ENCODE measurements at regions not wholly inside any gene's neighbourhood (a gene's known extent, or its start where the extent isn't known, plus 50 kb on each side); places are given as distances from the start of the nearest gene placed in this dataset.
A peak's percentile ranks its signal among the peaks of the same experiment; 100 is the strongest.

DNA sequence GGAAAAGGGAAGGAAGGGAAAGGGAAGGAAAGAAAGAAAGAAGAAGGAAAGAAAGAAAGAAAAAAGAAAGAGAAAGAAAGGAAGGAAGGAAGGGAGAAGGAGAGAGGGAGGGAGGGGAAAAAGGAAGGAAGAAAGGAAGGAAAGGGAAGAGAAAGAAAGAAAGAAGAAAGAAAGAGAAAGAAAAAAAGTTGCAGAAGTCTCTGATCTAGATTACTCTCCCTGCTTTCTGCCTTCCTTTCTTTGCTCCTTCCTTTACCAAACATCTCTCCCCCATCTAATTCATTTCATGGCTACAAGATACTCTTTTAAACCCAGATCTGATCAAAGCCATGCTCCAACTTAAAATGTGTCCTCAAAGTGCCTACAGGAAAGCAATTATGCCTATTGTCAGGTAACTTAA is 148.6 kb downstream of the KIT start:
- no peaks in the 10 kb centered on the region for H3K4me1 Mint-ChIP-seq
- H3K9me3 ChIP-seq (ENCODE audit: control insufficient read depth, low read length, poor library complexity, severe bottlenecking) = peaks cover 3% of the 10 kb centered on the region
- H3K27me3 Mint-ChIP-seq = no peaks in the 10 kb centered on the region
- DNase-seq (no peak), ATAC-seq (no peak)
- H3K4me3 Mint-ChIP-seq = no peak overlapping the region
- H3K36me3 Mint-ChIP-seq (ENCODE audit: low read depth) = peaks cover 2% of the 10 kb centered on the region
- no peak overlapping the region for H3K27ac Mint-ChIP-seq

DNA sequence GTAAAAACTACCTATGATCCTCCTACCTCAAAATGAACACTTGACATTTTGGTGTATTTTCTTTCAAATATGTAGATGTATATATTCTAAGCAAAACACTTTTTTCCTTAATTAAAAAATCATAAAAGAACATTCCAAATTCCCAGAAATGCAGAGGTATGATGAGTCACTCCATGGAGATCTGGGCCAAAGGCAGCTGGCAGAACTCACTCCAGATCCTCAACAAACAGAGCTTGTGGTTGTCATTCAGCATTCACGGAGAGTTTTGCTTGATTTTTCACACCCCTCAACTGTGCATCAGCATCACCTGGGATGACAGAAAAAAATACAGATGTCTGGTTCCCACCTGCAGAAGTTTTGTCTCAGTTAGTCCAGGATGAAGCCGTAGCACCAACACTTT is 144.6 kb downstream of the KIT start:
- Mint-ChIP-seq H3K27ac (peak overlapping the region; percentile 16), H3K4me3 (no peak overlapping the region), H3K36me3 (ENCODE audit: low read depth) (no peaks in the 10 kb centered on the region), H3K4me1 (no peaks in the 10 kb centered on the region), H3K27me3 (no peaks in the 10 kb centered on the region)
- peaks cover 3% of the 10 kb centered on the region for H3K9me3 ChIP-seq (ENCODE audit: control insufficient read depth, low read length, poor library complexity, severe bottlenecking)
- ATAC-seq = no peak
- no peak for DNase-seq

DNA sequence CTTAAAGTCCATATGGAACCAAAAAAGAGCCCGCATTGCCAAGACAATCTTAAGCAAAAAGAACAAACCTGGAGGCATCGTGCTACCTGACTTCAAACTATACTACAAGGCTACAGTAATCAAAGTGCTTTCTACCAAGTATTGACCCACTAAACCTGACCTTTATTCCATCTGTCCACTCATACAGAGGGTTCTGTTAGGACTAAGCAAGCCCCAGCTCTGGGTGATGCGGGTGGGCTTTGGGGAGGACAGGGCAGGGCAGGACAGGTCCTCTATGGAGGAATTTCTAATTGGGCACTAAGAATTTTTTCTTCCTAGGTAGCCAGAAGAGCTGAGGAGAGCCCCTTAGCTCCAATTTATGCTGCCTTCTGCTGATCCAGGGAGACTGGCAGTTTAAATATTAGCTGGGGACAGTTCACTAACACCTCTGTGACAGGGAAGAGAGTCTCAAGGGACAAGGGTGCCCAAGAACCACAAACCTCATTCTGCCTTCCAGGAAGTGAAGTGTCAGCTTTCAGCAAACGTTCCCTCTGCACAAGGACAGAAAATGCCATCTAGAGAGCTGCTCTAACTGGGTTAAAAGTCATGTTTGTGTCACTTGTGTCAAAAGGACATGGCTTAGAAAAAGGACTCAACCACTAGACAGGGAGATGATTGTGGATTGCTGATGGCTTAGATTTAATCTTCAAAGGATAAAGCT is 143.2 kb downstream of the KIT start:
- DNase-seq = no peak
- peaks cover 3% of the 10 kb centered on the region for H3K9me3 ChIP-seq (ENCODE audit: control insufficient read depth, low read length, poor library complexity, severe bottlenecking)
- H3K36me3 Mint-ChIP-seq (ENCODE audit: low read depth) = no peaks in the 10 kb centered on the region
- no peak overlapping the region for H3K4me3 Mint-ChIP-seq
- no peaks in the 10 kb centered on the region for H3K27me3 Mint-ChIP-seq
- no peak overlapping the region for H3K27ac Mint-ChIP-seq
- H3K4me1 Mint-ChIP-seq = no peaks in the 10 kb centered on the region
- ATAC-seq = peak; percentile 16

DNA sequence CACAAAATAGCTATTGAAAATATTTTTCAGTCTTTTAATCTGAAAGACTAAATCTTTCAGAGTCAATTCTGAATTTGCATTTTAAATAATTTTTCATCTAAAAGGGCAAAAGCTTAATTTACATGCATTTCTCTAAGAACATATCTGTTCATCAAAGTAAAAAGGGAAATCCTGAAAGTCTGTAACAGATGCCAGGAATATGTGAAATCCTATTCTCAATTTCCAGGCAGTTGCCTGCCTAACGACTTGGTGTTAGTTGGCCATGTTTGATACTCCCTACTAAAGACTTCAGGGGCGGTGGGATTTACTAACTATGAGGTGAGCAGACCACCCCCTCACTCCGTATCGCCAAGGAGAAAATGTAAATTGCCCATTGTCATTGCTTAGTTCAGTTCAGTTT is 136.8 kb downstream of the KIT start:
- H3K27ac Mint-ChIP-seq = no peak overlapping the region
- no peaks in the 10 kb centered on the region for H3K4me1 Mint-ChIP-seq
- no peak for ATAC-seq

DNA sequence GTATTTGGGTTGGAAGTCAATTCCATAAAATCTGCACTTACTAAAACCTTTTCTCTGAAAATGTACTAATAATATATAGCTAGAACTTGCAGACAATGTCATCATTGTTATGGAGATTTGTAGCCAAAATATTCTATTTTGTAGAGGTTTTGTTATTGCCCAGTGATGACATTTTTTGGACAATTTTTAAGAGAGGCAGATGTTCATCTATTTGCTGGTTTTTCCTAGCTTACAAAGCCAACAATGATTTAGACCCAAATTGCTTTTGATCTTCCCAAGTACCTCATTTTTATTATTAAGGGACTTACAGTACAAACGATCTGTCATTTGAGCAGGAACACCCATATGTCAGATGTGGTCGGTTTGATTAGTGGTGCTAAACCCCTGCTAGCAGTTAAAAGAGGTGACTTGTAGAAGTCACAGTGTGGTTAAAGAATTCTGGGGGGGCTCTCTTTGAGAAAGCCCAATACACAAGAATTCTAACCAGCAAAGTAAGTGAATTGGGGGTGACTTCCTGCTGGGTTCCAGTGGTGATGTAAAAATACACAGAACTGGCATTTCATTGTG is 136.2 kb downstream of the KIT start:
- Mint-ChIP-seq H3K27me3 (no peaks in the 10 kb centered on the region), H3K4me1 (no peaks in the 10 kb centered on the region), H3K36me3 (ENCODE audit: low read depth) (no peaks in the 10 kb centered on the region), H3K27ac (no peak overlapping the region), H3K4me3 (no peak overlapping the region)
- ATAC-seq (no peak), DNase-seq (no peak)
- H3K9me3 ChIP-seq (ENCODE audit: control insufficient read depth, low read length, poor library complexity, severe bottlenecking) = no peaks in the 10 kb centered on the region

More for the DNA sequence above, 136.8 kb downstream of the KIT start:
- Mint-ChIP-seq H3K4me3 (no peak overlapping the region), H3K36me3 (ENCODE audit: low read depth) (no peaks in the 10 kb centered on the region), H3K27me3 (no peaks in the 10 kb centered on the region)
- DNase-seq = no peak
- H3K9me3 ChIP-seq (ENCODE audit: control insufficient read depth, low read length, poor library complexity, severe bottlenecking) = no peaks in the 10 kb centered on the region

Measured in T-helper 17 cell (primary cell).